ENCODE measurements at regions not wholly inside any gene's neighbourhood (a gene's known extent, or its start where the extent isn't known, plus 50 kb on each side); places are given as distances from the start of the nearest gene placed in this dataset.

- no peak for DNase-seq (ENCODE audit: low read depth)
These were observed 51.7 kb upstream of the TBX18 start for GRCh38 chr6:84815896-84816735.

All from non-pigmented ciliary epithelial cell (primary cell).